Neural progenitor cell (in vitro differentiated cells): ENCODE measurements at regions not wholly inside any gene's neighbourhood (a gene's known extent, or its start where the extent isn't known, plus 50 kb on each side); places are given as distances from the start of the nearest gene placed in this dataset.

Experiments used
- EZH2 ChIP-seq: fragments of 200-600 bp; sonication (generic); IDR thresholded peaks from 2 replicates; pipeline ENCODE4 v1.6.1; 2017; ENCODE audit warnings: antibody characterized with exemption, mild to moderate bottlenecking, moderate library complexity
- TF ChIP-seq, protein P1 (sequence below): fragments of 200-600 bp; sonication (generic); IDR thresholded peaks from 2 replicates; pipeline ENCODE4 v1.5.1; 2017; ENCODE audit warnings: antibody characterized with exemption, mild to moderate bottlenecking

DNA sequence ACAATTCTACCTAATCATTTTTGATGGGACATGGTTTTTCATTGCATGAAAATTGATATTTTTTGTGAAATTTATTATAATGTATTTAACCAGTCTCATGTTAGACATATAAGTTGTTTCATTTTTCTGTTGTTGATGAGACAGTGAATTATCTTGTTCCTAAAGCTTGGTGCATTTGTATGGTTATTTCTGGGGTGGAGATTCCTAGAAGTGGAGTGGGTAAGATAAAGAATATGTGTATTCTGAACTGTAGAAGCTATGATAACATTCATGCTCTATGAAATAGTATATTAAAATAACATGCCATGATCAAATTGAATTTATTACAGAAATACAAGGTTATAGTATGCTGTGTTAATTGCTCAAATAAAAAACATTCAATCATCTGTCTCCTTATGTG lies 69.2 kb downstream of the BOLA3 start:
- TF ChIP-seq, protein P1, sequence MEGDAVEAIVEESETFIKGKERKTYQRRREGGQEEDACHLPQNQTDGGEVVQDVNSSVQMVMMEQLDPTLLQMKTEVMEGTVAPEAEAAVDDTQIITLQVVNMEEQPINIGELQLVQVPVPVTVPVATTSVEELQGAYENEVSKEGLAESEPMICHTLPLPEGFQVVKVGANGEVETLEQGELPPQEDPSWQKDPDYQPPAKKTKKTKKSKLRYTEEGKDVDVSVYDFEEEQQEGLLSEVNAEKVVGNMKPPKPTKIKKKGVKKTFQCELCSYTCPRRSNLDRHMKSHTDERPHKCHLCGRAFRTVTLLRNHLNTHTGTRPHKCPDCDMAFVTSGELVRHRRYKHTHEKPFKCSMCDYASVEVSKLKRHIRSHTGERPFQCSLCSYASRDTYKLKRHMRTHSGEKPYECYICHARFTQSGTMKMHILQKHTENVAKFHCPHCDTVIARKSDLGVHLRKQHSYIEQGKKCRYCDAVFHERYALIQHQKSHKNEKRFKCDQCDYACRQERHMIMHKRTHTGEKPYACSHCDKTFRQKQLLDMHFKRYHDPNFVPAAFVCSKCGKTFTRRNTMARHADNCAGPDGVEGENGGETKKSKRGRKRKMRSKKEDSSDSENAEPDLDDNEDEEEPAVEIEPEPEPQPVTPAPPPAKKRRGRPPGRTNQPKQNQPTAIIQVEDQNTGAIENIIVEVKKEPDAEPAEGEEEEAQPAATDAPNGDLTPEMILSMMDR: no peak
- TF ChIP-seq EZH2: no peak
